ENCODE measurements at regions not wholly inside any gene's neighbourhood (a gene's known extent, or its start where the extent isn't known, plus 50 kb on each side); places are given as distances from the start of the nearest gene placed in this dataset.

GRCh38 chr16:22753451-22753850 is 60.5 kb upstream of the HS3ST2 start:
- TF ChIP-seq CTCF (IDR thresholded peaks at IDR 0.05): no peak
- no peak for TF ChIP-seq POLR2A (IDR thresholded peaks at IDR 0.05)

Data from testis (tissue), 2 donors.